ENCODE measurements at regions not wholly inside any gene's neighbourhood (a gene's known extent, or its start where the extent isn't known, plus 50 kb on each side); places are given as distances from the start of the nearest gene placed in this dataset.

DNA sequence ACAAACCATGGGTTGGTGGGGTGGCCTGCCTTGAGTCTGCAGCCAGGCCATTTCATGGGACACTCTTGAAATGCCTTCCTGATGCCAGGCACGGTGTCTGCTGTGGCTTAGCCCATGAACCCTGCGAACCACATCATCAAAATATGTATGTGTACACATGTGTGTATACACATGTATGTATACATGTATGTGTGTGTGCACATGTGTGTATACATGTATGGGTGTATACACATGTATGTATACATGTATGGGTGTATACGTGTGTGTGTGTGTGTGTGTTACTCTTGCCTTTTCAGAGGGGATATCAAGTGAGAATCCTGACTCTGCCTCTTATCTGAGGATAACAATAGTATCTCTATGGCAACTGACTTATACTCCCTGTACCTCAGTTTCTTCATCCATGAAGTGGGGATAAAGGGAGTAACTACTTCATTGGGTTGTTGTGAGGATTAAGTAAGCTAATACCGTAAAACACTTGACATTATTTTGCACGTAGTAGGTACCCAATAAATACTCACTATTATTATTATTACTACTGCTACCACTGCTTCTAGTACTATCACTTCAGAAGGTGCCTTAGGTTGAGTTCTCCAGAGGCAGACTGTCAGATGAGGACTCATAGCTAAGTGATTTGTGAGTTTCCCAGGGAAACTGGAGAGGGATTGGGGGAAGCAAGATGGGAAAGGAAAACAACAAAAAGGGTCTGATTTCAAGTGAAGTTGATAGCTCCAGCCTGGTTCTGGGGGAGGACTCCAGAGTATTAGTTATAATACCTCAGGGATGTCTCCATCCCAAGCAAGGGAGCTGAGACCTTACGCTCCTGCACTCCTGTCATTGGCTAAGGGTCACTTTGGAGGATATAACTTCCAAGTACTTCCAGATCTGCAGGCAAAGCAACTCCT is 110.5 kb downstream of the VEGFA start:
- FAIRE-seq = no peak
- no peak for DNase-seq (ENCODE audit: extremely low spot score, insufficient read length, low read depth)

DNA sequence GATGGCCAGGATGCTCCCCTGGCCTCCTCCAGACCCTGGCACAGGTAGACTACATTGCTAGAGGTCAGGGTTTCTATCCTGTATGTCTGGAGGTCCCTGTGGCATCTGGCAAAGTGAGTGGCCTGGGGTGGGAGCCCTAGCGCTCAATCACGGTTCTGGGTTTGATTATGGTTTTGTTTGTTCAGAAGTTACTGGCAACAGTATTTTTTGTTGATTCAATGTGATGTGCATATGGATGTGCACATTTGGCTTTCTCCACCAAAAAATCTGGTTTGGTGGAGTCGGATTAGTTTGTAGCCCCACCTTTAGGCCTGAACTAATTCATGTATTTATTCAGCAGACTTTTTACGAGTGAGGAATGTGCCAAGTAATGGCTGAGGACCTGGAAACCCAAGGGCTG is 109.7 kb downstream of the VEGFA start:
- DNase-seq (ENCODE audit: extremely low spot score, insufficient read length, low read depth) (no peak), FAIRE-seq (no peak)

DNA sequence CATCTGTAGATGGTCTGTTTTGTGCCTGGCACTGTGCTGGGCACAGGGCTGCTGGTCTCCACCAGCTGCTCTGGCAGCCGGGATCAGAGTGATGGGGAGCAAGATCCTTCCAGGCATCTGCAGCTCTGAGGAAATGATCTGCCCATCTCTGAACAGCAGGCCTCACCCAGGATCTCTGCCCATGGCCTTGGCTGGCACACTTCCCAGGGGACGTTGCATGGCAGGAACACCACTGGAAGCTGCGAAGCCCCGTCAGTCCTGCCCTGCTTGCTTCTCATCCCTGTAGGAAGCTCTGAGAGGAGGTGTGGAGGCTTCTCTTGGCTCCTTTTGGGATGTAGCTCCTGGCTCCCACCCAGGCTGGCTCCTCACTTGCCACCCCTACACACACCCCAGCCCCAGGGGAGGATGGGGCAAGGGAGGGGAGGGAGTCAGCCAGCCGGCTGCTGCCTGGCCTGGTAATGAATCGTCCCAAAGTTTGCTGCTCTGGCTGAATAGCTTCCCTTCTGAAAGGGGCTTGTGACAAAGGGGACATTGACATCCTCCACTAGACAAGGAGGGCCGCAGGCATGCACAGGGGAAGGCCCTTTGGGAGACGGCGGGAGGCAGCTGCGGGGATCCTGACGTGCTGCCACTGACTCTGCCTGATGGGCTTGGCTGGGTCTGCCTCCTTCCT is 108.9 kb downstream of the VEGFA start:
- FAIRE-seq (no peak), DNase-seq (ENCODE audit: extremely low spot score, insufficient read length, low read depth) (no peak)

DNA sequence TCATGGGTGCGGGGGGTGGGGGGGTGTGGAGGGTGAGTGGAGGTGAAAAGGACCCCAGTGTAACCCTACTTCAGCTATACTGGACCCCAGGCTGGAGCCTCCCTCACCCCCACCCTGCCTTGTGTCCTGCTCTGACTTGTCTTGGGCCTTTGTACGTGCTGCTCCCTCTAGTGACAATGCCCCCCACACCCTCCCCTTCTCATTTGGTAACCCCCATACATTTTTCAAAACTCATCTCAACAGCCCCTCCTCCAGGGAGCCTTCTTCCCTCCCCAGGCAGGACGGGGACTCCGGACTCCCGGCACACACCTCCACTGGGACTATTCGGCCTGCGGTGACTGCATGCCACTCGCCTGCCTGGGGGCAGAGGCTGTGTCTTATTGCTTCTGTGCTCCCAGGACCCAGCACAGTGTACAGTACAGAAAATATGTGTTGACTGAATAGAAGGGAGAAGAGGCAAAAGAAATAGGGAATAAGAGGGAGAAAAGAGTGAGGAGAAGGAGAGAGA is 108.2 kb downstream of the VEGFA start:
- FAIRE-seq = no peak
- DNase-seq (ENCODE audit: extremely low spot score, insufficient read length, low read depth) = no peak

DNA sequence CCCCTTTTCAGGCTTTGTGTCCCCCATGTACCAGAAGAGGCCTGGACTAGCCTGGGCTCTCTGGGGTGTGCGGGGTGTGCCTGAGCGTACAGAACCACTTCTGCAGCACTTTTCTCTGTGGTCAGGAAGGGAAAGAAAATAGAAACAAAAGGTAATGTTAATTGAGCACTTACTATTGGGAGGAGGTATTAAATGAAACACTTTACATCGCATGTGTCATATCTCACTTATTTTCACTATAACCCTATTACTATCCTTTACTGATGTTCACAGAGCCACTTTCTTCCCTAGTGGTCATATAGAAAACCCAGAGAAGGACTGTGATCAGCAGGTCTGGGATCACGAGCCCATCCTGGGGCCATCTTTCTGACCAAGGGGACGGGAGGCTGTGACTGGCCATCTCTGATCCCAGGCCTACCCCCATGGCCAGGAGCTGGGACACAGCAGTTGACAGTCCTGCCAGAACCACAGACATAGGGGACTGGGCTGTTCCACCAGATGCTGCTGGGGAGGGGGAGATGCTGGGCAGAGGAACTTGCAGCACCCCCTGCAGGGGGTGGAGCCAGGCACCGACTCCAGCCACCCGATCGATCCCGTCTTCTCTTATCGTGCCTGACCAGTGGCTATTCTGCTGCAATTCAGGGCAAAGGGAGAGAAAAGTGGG is 107.6 kb downstream of the VEGFA start:
- no peak for FAIRE-seq
- DNase-seq (ENCODE audit: extremely low spot score, insufficient read length, low read depth) = no peak

DNA sequence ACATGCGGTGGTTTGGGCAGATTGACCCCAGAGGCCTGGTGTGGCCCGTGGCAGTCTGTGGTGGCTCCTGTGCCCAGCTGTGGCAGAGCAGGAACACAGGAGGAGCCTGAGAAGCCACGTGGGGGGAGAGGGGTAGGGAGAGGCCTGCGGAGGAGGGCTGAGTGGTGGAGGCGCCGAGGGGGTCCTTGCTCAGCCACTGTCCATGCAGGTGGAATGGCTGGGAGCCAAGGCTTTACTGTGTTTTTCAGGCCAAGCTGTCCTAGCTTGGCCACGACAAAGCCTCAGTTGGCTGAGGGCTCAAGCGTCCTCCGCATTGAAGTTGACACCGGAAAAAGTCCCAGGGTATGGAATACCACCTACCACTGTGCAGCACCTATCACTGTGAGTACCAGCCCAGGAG is 107.0 kb downstream of the VEGFA start:
- FAIRE-seq = no peak
- DNase-seq (ENCODE audit: extremely low spot score, insufficient read length, low read depth) = no peak

DNA sequence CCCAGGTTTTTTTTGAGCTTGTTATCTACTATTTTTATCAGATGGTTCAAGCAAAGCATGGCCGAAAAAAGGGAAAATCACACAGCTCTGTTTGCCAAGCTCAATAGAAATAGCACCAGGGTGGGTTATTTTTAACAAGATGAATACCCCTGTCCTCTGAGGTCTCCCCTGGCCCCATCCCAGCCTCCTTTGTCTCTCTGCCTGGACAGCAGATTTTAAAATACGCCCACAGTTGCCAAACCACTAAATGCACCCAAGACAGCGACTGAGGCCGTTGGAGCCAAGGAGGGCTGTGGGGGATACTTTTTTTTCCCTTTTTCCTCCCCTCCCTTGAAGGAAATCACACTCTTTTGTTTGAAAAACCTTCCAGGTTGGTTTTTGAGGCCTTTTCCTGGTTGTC is 106.6 kb downstream of the VEGFA start:
- no peak for FAIRE-seq
- DNase-seq (ENCODE audit: extremely low spot score, insufficient read length, low read depth) = no peak

DNA sequence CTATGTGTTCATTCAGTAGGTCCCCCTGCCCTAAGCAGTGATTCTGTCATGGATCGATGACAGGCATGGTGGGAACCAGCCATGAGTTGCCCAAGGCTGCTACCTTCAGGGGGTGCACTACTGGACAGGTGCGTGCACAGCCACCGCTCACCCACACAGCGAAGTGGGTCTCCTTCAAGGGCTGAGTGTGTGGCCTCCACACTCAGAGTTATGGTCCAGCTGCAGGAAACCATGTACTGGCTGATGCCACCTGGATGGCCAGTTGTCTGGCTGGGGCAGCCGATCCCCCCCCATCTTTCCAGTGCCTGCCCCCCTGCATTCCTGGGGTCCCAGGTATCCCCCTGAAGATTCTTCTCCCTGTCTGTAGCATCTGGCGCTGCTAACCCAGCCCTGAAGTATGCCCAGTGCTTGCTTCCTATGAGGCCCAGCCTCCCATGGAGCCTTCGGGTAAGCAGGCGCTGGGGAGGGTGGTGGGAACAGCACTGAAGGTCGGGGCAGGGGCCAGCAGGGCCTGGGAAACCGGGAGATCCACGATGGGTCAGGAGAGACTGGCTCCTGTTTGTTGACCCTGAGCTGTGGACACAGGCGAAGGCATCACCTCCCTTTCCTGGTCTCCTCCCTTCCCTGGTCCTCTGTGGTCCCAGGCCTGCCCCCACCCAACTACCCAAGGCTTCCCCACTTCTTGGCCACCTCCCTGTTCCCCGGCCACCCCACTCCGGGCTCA is 106.0 kb downstream of the VEGFA start:
- DNase-seq (ENCODE audit: extremely low spot score, insufficient read length, low read depth) (no peak), FAIRE-seq (no peak)

DNA sequence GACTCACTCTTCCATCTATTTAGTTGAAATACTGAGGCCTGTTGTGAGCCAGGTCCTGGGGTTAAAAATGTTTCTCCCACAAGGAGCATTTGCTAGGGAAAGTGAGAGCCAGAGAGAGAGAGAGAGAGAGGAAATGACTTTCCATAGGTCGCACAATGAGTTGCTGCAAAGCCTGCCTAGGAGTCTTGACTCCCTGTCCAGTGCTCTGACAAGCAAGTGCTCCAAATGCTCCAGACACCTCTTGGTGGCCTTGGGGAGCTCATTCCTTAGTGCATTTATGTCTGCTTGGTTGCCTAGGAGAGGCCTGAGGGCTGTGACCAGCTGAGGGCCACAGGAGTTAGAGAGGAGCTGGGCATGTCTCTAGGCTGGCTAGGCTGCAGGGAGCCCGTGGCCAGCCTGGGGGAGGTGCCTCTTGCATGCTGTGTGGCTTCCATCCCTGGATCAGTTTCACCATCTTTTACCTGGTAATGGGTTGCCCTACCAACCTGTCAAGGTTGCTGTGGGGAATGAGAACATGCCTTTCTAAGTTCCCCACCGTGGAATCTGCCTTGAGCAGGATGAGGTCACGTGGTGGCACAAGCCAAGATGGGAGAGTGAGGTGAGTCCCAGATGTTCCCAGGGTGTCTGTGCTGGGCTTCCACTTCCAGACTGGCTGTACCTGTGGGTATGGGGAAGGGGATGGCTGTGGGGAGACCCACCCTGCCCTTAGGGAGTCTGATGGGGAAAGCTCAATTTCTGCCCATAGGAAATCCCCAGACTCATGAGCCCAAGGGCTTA is 105.0 kb downstream of the VEGFA start:
- FAIRE-seq (no peak), DNase-seq (ENCODE audit: extremely low spot score, insufficient read length, low read depth) (no peak)

DNA sequence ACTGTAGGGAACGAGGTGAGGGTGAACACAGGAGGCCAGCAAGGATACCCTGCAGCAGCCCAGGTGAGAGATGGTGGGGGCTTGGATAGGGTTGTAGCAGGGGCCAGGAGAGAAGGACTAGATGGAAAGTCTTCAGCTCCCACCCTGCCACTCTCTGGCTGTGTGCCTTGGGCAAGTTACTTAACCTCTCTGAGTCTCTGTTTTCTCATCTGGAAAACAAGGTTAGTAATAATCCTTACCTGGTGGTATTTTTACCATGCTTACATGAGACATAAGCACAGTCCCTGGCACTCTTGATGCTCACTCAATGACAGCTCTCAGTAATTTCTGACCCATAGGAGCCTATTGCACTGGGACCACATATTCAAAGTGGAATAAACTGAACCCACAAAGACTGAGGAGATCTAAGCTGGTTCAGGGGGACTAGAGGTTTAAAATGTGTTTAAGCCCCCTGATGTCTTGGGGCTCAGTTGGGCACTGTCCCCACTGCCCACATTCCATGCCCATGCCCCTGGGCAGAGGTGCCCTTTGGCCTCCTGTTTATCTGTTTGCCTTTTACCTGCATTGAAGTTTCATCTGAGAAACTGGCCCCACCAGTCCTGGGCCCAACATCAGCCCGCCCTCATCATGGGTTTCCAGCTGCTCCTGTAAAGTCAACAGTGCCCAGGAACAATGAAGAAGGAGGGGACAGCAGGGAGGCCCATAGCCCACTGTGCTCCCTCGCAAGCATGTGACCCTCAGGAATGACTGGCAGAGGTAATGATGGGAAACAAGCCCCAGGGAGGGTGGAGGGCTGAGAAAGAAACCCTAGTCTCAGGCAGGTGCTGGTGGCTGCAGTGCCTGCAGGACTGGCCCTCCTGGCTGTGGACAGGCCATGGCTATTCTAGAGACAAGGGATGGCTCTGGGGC is 104.0 kb downstream of the VEGFA start:
- no peak for FAIRE-seq
- DNase-seq (ENCODE audit: extremely low spot score, insufficient read length, low read depth) = no peak

DNA sequence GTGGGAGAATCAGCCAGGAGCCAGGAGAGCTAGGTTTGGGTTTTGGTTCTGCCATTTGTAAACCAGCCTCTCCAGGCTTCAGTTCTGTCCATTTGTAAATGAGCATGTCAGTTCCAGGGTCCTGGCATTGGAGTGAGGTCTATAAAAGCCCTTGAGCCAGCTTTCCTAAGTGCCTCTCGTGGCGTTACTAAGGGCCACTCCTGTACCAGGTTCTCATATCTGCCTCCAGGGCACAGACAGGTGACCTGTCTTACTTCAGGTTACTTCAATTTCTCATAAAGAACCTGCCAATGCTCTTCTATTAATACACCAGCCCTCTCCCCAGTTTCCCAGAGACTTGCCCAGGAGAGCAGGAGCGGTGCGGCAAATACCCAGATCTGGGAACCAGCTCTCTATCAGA is 101.9 kb downstream of the VEGFA start:
- no peak for DNase-seq (ENCODE audit: extremely low spot score, insufficient read length, low read depth)
- FAIRE-seq = no peak

DNA sequence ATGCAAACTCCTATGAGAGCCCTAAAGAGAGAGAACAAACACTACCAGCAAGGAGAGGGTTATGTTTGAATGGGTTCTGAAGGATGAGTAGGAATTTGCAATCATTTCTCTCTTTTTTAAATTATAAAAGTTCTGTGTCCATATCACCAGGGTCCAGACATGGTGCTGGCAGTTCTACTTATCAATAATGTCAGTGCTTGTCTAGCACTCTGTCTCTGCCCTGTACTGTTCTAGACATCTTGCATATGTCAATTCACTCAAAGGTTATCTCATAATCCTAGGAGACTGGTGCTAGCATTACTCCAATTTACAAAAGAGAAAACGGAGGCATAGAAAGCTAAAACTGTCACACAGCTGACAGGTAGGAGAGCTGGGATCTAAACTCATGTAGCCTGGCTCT is 101.3 kb downstream of the VEGFA start:
- DNase-seq (ENCODE audit: extremely low spot score, insufficient read length, low read depth) = no peak

DNA sequence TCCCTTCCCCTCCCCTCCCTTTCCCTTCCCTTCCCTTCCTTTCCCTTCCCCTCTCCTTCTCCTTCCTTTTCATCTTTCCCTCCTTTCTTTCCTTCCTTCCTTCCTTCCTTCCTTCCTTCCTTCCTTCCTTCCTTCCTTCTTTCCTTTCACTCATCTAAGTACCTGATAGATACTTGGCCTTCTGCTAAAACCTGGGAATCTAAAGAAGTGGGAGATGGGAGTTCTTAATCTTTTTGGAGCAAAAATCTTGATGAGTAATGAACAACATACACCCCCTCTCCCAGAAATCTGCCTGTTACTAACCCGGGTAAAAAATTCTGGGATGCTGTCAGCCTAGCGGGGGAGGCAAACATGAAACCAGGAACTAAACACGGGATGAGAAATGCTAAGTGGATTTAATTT is 100.7 kb downstream of the VEGFA start:
- FAIRE-seq (no peak), DNase-seq (ENCODE audit: extremely low spot score, insufficient read length, low read depth) (no peak)

More for the DNA sequence above, 101.3 kb downstream of the VEGFA start:
- no peak for FAIRE-seq

DNA sequence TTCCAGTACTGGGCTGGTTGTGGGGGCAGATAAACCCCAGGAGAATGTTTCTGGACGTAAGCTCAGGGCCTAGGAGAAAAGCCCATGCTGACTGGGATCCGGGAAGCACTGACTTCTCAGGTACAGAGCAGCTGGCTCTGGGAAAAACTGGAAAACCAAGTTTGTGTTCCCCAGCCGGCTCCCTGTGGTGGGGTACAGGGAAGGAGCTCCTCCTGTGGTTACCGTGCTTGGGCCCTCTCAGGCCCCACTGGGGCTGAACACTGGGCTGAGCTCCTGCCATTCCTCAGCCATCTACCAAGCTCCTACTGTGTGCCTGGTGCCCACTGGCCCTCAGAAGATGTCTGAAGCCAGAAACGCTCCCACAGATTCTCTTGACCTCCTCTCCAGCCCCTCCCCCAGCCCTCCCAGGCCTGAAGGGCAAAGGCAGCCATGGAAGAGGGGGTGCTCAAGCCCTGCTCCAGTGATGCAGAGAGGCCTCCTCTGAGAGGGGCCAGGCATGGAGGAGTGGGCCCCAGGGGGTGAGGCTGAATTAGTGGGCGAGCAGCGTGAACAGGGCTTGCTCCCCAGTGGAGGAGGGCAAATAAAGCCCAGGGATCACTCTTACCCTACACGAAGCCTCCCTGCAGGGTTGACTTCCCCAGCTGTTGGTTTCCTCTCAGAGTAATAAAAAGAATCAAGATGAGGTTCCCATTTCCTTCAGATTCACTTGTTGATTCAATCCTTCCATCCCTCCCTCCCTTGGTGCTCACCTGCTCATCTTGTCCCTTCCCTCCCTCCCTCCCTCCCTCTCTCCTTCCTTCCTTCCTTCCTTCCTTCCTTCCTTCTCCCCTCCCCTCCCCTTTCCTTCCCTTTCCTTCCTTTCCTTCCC is 100.0 kb downstream of the VEGFA start:
- no peak for FAIRE-seq
- DNase-seq (ENCODE audit: extremely low spot score, insufficient read length, low read depth) = no peak

DNA sequence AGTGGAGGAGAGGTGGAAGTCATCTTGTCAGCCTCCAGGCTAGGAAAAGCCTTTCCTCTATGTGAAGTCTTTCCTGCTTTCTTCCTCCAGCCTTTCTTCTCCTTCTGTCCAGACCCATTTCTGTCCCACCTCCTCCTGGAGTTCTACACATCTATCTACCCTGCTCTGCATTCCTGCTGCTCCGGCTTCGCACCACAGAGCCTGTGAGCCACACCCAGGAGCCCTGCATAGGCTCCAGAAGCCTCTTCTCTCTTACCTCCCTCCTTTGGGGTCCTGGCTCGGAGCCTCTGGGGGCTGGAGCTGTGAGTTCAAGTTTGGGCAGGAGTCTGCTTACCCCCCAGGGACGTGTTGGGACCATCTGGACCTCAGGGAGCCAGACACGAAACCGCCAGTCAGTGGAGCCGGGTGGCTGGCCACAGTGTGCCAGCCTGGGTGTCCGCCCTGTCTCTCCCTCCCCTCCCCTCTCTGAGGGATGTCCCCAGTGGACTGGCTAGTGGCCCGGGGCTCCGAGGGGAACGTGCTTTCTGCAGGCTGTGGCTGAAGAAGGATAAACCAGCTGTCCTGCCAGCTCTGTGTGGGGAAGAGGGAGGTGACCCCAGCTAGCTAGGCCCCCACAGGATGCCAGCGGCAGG is 99.2 kb downstream of the VEGFA start:
- FAIRE-seq (no peak), DNase-seq (ENCODE audit: extremely low spot score, insufficient read length, low read depth) (no peak)

DNA sequence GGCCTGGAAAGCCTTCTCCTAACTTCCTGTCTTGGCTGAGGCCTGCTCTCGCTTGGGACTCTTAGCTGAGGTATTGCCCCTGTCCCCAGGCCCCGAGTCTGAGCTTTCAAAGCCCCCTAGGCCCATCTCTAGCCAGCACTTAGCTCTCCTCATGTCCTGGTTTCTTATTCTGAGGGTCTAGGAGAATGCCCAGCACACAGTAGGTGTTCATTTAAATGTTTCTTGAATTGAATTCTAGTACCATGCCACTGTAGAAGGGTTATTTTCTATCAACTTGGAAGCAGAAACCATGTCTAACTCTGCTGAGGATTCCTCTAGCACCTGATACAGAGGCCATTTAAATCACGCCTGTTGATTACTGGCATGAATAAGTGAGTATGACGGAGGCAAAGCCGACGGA is 98.5 kb downstream of the VEGFA start:
- FAIRE-seq (no peak), DNase-seq (ENCODE audit: extremely low spot score, insufficient read length, low read depth) (no peak)

DNA sequence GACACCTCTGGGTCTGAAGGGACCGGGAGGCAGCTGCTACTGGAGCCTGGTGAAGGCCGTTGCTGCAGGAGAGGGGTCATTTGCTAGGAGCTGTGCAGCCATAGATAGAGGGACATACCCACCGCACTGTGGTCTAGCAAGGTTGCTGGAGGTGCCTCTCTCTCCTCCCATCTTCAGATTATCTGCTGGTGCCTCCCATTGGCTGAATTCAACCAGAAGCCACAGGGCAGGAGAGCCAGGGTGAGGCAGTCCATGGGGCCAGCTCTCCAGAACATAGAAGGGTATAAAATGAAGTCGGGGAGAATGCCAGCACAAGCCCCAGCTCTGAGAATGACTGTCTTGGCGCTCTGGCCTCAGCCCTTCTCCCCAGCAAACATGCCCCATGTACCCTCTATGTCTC is 98.0 kb downstream of the VEGFA start:
- FAIRE-seq (no peak), DNase-seq (ENCODE audit: extremely low spot score, insufficient read length, low read depth) (no peak)

Data from GM18507 (cell line).